ENCODE measurements at regions not wholly inside any gene's neighbourhood (a gene's known extent, or its start where the extent isn't known, plus 50 kb on each side); places are given as distances from the start of the nearest gene placed in this dataset.

DNA sequence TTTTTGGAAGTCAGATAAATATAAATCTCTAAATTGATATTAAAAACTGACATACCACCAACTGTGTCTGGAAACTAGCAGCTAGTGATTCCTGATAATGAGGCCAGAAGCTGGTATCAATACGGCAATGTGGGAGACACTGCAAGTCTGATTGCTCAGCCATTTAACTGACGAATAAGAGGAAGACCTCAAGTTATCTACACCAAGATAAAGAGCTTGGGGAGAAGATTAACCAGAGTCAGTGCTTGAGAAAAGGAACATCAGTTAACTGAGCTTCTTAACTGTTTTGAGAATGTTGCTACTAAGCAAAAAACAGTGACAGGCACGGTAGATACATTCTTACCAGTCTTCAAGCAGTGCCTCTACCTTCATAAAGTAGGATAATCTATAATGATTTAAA is 140.4 kb upstream of the TENT5A start:
- no peak for TF ChIP-seq POLR2A (IDR thresholded peaks at IDR 0.05)
- TF ChIP-seq, protein P1, sequence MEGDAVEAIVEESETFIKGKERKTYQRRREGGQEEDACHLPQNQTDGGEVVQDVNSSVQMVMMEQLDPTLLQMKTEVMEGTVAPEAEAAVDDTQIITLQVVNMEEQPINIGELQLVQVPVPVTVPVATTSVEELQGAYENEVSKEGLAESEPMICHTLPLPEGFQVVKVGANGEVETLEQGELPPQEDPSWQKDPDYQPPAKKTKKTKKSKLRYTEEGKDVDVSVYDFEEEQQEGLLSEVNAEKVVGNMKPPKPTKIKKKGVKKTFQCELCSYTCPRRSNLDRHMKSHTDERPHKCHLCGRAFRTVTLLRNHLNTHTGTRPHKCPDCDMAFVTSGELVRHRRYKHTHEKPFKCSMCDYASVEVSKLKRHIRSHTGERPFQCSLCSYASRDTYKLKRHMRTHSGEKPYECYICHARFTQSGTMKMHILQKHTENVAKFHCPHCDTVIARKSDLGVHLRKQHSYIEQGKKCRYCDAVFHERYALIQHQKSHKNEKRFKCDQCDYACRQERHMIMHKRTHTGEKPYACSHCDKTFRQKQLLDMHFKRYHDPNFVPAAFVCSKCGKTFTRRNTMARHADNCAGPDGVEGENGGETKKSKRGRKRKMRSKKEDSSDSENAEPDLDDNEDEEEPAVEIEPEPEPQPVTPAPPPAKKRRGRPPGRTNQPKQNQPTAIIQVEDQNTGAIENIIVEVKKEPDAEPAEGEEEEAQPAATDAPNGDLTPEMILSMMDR (IDR thresholded peaks at IDR 0.05) = no peak

Data from prostate gland (tissue), 2 donors.